Neuronal stem cell (in vitro differentiated cells): ENCODE measurements at regions not wholly inside any gene's neighbourhood (a gene's known extent, or its start where the extent isn't known, plus 50 kb on each side); places are given as distances from the start of the nearest gene placed in this dataset.
"Not testable (repeated sequence)": the region's sequence is repeated elsewhere in the genome, so short reads cannot be mapped to it uniquely, and the experiment has no call there.

Experiments used
- DNase-seq: peaks from one replicate; pipeline ENCODE4 v3.0.0-alpha.2; 2013; ENCODE audit warnings: low spot score
- H2AFZ ChIP-seq: one replicate; pipeline ENCODE4 v1.6.1; 2013; ENCODE audit warnings: mild to moderate bottlenecking, low read length, inconsistent platforms
- H2AK5ac ChIP-seq: 2 replicates; pipeline ENCODE4 v1.6.1; 2013; ENCODE audit warnings: low read depth, mild to moderate bottlenecking, inconsistent platforms, low read length, moderate library complexity, mixed read lengths
- H2BK120ac ChIP-seq: 2 replicates; pipeline ENCODE4 v1.6.1; 2013; ENCODE audit warnings: low read depth, mild to moderate bottlenecking, inconsistent platforms, low read length, moderate library complexity, mixed read lengths
- H2BK12ac ChIP-seq: one replicate; pipeline ENCODE4 v1.6.1; 2013; ENCODE audit warnings: low read length, inconsistent platforms
- H2BK15ac ChIP-seq: 2 replicates; pipeline ENCODE4 v1.6.1; 2013; ENCODE audit warnings: mild to moderate bottlenecking, low read length, inconsistent platforms, mixed read lengths
- H2BK5ac ChIP-seq: one replicate; pipeline ENCODE4 v1.6.1; 2013; ENCODE audit warnings: inconsistent platforms, mild to moderate bottlenecking, low read length, moderate library complexity
- H3K14ac ChIP-seq: one replicate; pipeline ENCODE4 v1.6.1; 2013; ENCODE audit warnings: low read length, inconsistent platforms
- H3K18ac ChIP-seq: 2 replicates; pipeline ENCODE4 v1.6.1; 2013; ENCODE audit warnings: low read length, inconsistent platforms
- H3K23ac ChIP-seq: 2 replicates; pipeline ENCODE4 v1.6.1; 2013; ENCODE audit warnings: low read depth, mild to moderate bottlenecking, mixed read lengths, low read length, inconsistent platforms; ENCODE audit not compliant: poor library complexity
- H3K27ac ChIP-seq: replicated peaks from 3 replicates; pipeline ENCODE4 v1.5.1; 2013; ENCODE audit warnings: low read length, inconsistent platforms
- H3K27me3 ChIP-seq, 3 experiments: 2 replicates each; pipeline ENCODE4 v1.6.1; 2013; ENCODE audit warnings: low read length in 3 of 3, mild to moderate bottlenecking in 2 of 3, inconsistent platforms in 1 of 3, low read depth in 1 of 3, mixed read lengths in 1 of 3, moderate library complexity in 1 of 3; ENCODE audit not compliant: control insufficient read depth in 3 of 3, insufficient read depth in 3 of 3
- H3K36me3 ChIP-seq, 2 donors: replicated peaks in 1 of 2; 2 replicates each; pipeline ENCODE4 v1.6.1; 2013; ENCODE audit warnings: low read length in 2 of 2; ENCODE audit not compliant: control insufficient read depth in 2 of 2, insufficient read depth in 2 of 2
- H3K4ac ChIP-seq: 2 replicates; pipeline ENCODE4 v1.6.1; 2013; ENCODE audit warnings: inconsistent platforms, mild to moderate bottlenecking, low read length, moderate library complexity
- H3K4me1 ChIP-seq, 2 donors: 1 replicate in 1 of 2; 2 replicates in 1 of 2; pipeline ENCODE4 v1.6.1; 2013; ENCODE audit warnings: low read length in 2 of 2, low read depth in 1 of 2; ENCODE audit not compliant: control insufficient read depth in 2 of 2, insufficient read depth in 1 of 2
- H3K4me2 ChIP-seq: one replicate; pipeline ENCODE4 v1.6.1; 2013; ENCODE audit warnings: mild to moderate bottlenecking, low read length, inconsistent platforms; ENCODE audit not compliant: insufficient read depth, poor library complexity, severe bottlenecking
- H3K4me3 ChIP-seq, 2 donors: 2 replicates each; pipeline ENCODE4 v1.5.1; 2013; ENCODE audit warnings: low read length in 2 of 2, mild to moderate bottlenecking in 2 of 2, inconsistent platforms in 1 of 2, moderate library complexity in 1 of 2
- H3K79me1 ChIP-seq: one replicate; pipeline ENCODE4 v1.6.1; 2013; ENCODE audit warnings: low read depth, mild to moderate bottlenecking, inconsistent platforms, low read length, moderate library complexity
- H3K9ac ChIP-seq: one replicate; pipeline ENCODE4 v1.6.1; 2013; ENCODE audit warnings: mild to moderate bottlenecking, low read depth, low read length, inconsistent platforms; ENCODE audit not compliant: poor library complexity
- H3K9me3 ChIP-seq, 2 donors: replicated peaks in 1 of 2; 2 replicates each; pipeline versions ENCODE3 to v1.6.1; 2013; ENCODE audit warnings: low read length in 2 of 2, mild to moderate bottlenecking in 2 of 2, inconsistent platforms in 1 of 2, low read depth in 1 of 2, mixed read lengths in 1 of 2, moderate library complexity in 1 of 2; ENCODE audit not compliant: control insufficient read depth in 2 of 2, insufficient read depth in 1 of 2
- H4K8ac ChIP-seq: one replicate; pipeline ENCODE4 v1.6.1; 2013; ENCODE audit warnings: low read depth, mild to moderate bottlenecking, inconsistent platforms, low read length, moderate library complexity
- H4K91ac ChIP-seq: one replicate; pipeline ENCODE4 v1.6.1; 2013; ENCODE audit warnings: low read length, low read depth, mild to moderate bottlenecking, inconsistent platforms; ENCODE audit not compliant: poor library complexity
- WGBS, 2 donors: extraction: QIAGEN DNeasy Blood & Tissue Kit; methylation state at CpG; one replicate each; pipeline ENCODE4 v1.1.7; 2013; ENCODE audit warnings: missing lambda C conversion rate in 2 of 2, mixed read lengths in 1 of 2; ENCODE audit not compliant: insufficient read length in 2 of 2, insufficient replicate concordance in 1 of 2; ENCODE audit errors: extremely low coverage in 2 of 2; 5-methylcytosine and 5-hydroxymethylcytosine counted together

DNA sequence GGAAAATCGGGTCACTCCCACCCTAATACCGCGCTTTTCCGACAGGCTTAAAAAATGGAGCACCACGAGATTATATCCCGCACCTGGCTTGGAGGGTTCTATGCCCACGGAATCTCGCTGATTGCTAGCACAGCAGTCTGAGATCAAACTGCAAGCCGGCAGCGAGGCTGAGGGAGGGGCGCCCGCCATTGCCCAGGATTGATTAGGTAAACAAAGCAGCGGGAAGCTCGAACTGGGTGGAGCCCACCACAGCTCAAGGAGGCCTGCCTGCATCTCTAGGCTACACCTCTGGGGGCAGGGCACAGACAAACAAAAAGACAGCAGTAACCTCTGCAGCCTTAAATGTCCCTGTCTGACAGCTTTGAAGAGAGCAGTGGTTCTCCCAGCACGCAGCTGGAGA lies 88.8 kb downstream of the SLC30A10 start:
- H4K8ac ChIP-seq, H3K27ac ChIP-seq, H3K23ac ChIP-seq, H3K4ac ChIP-seq, DNase-seq, H4K91ac ChIP-seq, H3K79me1 ChIP-seq, H2BK15ac ChIP-seq, H3K9ac ChIP-seq, H3K9me3 ChIP-seq, H3K4me1 ChIP-seq, H3K14ac ChIP-seq, H3K27me3 ChIP-seq, H2BK12ac ChIP-seq, H2AK5ac ChIP-seq, H2BK120ac ChIP-seq, H3K4me2 ChIP-seq, H2BK5ac ChIP-seq, H3K4me3 ChIP-seq, H3K36me3 ChIP-seq, H3K18ac ChIP-seq: not testable (repeated sequence)
- H2AFZ ChIP-seq, result peak overlapping the region; percentile 40
- WGBS, 2 donors, result no CpG with 5 or more reads among the region's 15 CpGs

DNA sequence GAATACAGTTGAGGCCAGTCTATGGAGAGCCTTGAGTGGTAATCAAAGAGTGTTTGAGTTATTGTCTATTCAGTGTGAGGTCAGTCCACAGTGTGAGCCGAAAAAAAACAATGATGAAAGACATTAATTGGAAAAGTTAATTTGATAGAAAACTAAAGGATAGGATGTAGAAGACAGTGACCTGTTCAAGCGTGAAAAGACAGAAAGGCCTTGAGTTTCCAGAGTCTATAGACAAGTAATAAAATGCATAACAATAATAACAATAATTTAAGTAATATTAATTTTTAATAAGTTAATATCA lies 90.4 kb downstream of the SLC30A10 start:
- no peak for DNase-seq

DNA sequence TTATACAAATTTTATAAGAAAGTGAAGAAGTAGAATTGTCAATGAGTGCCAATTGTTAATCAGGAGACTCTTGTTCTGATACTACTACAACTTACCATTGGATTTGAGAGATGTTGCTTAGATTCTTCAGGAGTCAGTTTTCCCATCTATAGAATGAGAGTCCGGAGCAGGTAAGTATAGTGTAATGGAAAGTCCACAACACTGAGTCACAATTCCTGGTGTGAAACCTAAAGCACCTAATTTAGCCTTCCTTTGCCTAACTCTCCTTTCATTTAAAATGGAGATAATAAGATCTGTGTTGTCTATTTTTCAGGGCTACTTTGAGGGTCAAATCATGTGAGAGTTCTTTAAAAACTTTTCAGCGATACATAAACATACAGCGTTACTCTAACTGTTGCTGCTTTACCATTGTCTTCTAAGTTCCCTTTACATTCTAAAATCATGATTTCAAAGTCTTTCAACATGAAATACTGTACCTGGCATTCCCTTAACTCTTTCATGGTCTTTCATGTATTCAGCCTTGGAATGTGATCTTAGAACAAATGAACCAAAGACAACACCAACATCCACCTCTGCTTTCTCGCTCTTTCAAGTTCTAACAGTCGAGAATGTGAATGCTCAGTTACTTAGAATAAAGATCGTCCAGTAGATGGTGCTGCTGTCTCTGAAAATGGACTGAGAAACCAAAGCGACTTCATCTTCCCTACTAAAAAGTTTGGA lies 90.9 kb downstream of the SLC30A10 start:
- Histone ChIP-seq H3K36me3 (no peaks in the 10 kb centered on the region), H2BK12ac (no peak overlapping the region), H3K18ac (no peak overlapping the region), H2AFZ (peak overlapping the region; percentile 36), H3K79me1 (no peaks in the 10 kb centered on the region), H3K23ac (no peak overlapping the region), H3K4me1 (peaks cover 2 to 4% of the 10 kb centered on the region in 2 donors), H4K8ac (no peak overlapping the region), H2BK5ac (no peak overlapping the region), H4K91ac (no peak overlapping the region), H3K9me3 (no peaks in the 10 kb centered on the region), H3K4me2 (no peak overlapping the region), H3K4me3 (no peak overlapping the region), H3K4ac (no peak overlapping the region), H3K27me3 (peaks cover 0 to 4% (median 0%) of the 10 kb centered on the region in 3 experiments), H3K9ac (no peak overlapping the region), H2BK120ac (no peak overlapping the region), H3K27ac (no peak overlapping the region), H3K14ac (no peak overlapping the region), H2BK15ac (no peak overlapping the region), H2AK5ac (no peak overlapping the region)
- peak; percentile 67 for DNase-seq
- no CpG with 5 or more reads among the region's 7 CpGs for WGBS, 2 donors

More for the DNA sequence above, 90.4 kb downstream of the SLC30A10 start:
- Histone ChIP-seq H3K4ac (no peak overlapping the region), H3K14ac (no peak overlapping the region), H2BK120ac (no peak overlapping the region), H3K79me1 (no peaks in the 10 kb centered on the region), H3K4me2 (no peak overlapping the region), H2AK5ac (no peak overlapping the region), H3K4me1 (peaks cover 2 to 4% of the 10 kb centered on the region in 2 donors), H2BK5ac (no peak overlapping the region), H2BK15ac (no peak overlapping the region), H3K23ac (no peak overlapping the region), H3K18ac (no peak overlapping the region), H4K91ac (no peak overlapping the region), H2AFZ (no peak overlapping the region), H2BK12ac (no peak overlapping the region), H3K27ac (no peak overlapping the region), H3K9ac (no peak overlapping the region), H3K36me3 (no peaks in the 10 kb centered on the region), H3K9me3 (no peaks in the 10 kb centered on the region), H3K27me3 (peaks cover 0 to 4% (median 0%) of the 10 kb centered on the region in 3 experiments), H4K8ac (no peak overlapping the region), H3K4me3 (no peak overlapping the region)
- WGBS, 2 donors, result no CpG with 5 or more reads among the region's 2 CpGs

DNA sequence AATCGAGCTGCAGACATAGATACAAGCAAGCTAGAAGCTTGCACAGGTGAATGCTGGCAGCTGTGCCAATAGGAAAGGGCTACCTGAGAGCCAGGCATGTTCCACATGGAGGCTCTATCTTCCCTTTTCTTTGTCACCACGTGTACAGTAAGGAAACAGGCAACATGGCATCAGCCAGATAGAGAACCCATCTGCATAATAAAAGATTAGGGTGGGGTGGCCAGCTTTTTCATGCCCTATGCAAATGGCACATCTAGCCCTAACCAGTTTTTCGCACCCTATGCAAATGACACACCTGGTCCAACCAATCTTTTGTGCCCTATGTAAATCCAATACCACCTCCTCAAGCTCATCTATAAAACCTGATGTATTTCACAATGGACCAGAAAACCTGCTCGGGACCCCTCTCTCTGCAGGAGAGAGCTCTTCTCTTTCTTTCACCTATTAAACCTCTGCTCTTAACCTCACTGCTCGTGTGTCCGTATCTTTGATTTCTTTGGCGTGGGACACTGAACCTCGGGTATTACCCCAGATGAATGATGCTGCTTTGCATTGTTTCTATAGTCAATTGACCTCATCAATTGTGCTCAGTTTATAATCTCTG lies 93.9 kb downstream of the SLC30A10 start:
- Histone ChIP-seq H3K4me2 (no peak overlapping the region), H4K8ac (no peak overlapping the region), H3K79me1 (no peaks in the 10 kb centered on the region), H2AK5ac (no peak overlapping the region), H3K9ac (no peak overlapping the region), H3K27ac (no peak overlapping the region), H2AFZ (no peak overlapping the region), H3K23ac (no peak overlapping the region), H3K4me3 (no peak overlapping the region), H3K14ac (no peak overlapping the region), H2BK5ac (no peak overlapping the region), H3K4me1 (peaks cover 2 to 4% of the 10 kb centered on the region in 2 donors), H3K27me3 (peaks cover 0 to 4% (median 0%) of the 10 kb centered on the region in 3 experiments), H2BK15ac (no peak overlapping the region), H2BK120ac (no peak overlapping the region), H3K9me3 (no peaks in the 10 kb centered on the region), H4K91ac (no peak overlapping the region), H3K4ac (no peak overlapping the region), H3K36me3 (no peaks in the 10 kb centered on the region), H3K18ac (no peak overlapping the region), H2BK12ac (no peak overlapping the region)
- no peak for DNase-seq
- WGBS, 2 donors, result no CpG with 5 or more reads among the region's 8 CpGs
